NCI-H526 (cell line): ENCODE measurements at regions not wholly inside any gene's neighbourhood (a gene's known extent, or its start where the extent isn't known, plus 50 kb on each side); places are given as distances from the start of the nearest gene placed in this dataset.
"Not testable (repeated sequence)": the region's sequence is repeated elsewhere in the genome, so short reads cannot be mapped to it uniquely, and the experiment has no call there.

Experiments used
- DNase-seq, 2 experiments: peaks; one replicate each; lab custom pipeline; 2025; lab: John Stamatoyannopoulos, UW

GRCh38 chr20:30585244-30585796 lies 672.1 kb upstream of the DEFB115 start:
- peak; percentile 63 to 88 for DNase-seq

DNA sequence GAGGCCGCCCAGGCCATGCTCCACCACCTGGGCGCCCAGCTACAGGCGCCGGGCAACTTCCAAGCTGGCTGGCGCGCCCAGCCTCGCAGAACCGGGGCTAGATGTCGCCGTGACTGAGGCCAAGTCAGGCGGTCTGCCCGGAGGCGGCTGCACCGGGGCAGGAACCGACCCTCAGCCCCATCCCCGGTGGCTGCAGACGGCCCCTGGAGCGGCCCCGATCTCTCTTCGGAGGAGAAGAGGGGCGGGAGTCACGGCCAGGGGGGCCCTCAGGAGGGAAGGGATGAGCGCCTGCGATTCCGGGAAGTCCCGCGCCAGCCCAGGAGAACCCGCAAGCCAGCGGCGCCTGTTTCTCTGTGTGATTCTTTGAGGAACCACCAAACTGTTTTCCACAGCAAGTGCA lies 671.3 kb upstream of the DEFB115 start:
- DNase-seq = peak in 1 of 2 experiments; percentile 13

GRCh38 chr20:30593572-30593971 lies 663.9 kb upstream of the DEFB115 start:
- peak; percentile 9 to 67 for DNase-seq

DNA sequence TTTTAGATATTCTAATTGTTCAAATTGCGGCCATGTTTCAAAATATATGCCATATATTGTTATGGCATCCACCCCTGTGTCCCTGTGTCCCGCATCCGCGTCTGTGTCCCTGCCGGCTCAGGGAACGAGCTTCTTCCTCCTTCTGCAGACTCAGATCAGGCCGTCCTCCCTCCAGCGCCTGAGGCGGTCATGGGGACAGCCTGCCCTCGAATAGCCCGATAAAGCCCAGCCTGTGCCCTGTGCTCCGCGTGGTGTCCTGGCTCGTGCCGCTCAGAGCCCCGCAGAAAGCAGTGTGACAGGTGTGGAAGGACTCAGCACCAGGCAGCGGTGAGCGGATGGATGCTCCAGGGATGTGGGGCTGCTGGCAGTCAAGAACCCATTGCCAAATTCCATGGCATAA lies 663.4 kb upstream of the DEFB115 start:
- DNase-seq = peak in 1 of 2 experiments; percentile 29

DNA sequence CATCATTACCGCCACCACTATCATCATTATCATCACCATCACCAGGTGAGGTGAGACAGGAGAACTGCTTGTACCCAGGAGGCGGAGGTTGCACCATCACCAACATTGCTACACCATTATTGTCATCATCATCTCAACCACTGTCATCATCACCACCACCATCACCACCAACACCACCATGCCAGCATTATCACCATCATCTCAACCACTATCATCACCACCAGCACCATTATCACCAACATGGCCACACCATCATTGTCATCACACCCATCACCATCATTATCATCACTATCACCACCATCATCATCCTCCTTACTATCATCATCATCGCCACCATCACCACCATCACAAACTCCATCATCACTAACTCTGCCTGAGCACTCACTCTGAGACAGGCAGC lies 661.8 kb upstream of the DEFB115 start:
- DNase-seq = no peak

- DNase-seq = not testable (repeated sequence)
Observed at GRCh38 chr20:30597429-30597828, 660.0 kb upstream of the DEFB115 start.

DNA sequence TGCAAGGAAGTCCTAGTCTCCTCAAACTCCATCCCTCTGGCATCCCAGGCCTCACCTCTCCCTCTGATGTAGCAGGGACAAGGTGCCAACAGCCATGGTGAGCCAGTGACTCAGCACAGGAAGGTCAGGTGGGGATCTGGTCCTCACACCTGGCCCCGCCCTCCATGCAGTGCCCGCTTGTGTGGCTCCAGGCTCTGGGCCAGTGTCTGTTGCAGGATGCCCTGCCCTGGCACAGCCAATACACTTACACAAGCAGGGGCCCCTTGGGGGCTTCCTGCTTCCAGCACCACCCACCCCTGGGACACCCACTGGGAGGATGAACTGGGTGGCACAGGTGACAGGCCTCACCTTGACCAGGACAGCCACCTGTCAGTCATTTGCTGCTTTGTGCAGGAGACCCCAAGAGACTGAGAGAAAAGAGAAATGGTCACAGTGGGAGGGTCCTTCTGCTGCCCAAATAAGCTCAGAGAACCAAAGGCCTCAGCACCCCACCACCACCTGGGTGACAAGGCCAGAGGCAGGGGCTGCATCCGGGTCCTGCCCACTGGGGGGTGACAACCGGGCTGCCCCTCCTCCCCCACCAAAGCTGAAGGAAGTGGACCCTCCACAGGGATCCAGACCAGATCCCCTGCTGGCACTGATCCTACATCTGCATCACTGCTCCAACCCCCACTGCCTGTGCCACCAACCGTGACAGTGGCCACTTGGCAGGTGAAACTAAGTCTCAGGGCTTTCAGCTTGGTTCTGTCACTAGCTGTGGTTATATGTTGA lies 658.8 kb upstream of the DEFB115 start:
- no peak for DNase-seq

GRCh38 chr20:30599990-30600389 lies 657.5 kb upstream of the DEFB115 start:
- DNase-seq = no peak

GRCh38 chr20:30601974-30602373 lies 655.5 kb upstream of the DEFB115 start:
- DNase-seq = no peak

DNA sequence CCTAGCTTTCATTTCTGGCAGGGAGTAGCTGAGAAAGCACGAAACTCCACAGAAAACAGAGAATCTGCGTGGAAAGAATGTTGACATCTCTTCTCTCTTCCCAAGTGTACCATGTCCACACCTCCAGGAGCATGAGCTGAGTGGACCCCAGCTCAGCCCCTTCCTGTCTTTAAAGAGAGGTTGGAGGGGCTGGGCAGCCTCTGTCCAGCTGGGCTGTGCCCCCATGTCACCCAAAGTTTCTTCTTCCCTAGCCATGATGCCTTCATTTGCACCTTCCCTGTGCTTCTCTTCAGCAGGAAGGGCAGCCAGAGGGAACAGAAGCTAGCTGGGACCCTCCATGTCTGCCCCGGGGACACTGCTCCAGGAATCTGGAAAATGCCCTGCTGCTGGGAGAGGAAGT lies 655.0 kb upstream of the DEFB115 start:
- DNase-seq = no peak

- no peak for DNase-seq
Observed at GRCh38 chr20:30606990-30607389, 650.5 kb upstream of the DEFB115 start.

GRCh38 chr20:30610029-30610693 lies 647.3 kb upstream of the DEFB115 start:
- DNase-seq = peak in 1 of 2 experiments; percentile 3

DNA sequence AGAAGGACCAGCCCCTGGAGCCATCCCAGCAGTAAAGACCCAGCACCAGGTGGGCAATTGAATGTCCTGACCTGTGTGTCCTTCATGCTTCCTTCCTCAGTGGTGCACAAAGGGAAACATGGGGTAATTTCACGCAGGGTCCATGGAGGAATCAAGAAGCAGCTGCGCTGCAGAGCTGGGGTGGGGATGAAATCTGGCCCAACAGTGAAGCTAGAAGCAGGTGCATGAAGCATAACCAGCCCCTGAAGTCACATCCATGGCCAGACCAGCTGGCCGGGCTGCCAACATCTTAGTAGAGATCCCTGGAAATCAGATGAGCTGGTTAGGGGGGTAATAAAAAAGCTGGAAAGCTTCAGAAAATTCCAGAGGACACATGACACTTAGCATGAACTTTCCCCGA lies 646.7 kb upstream of the DEFB115 start:
- no peak for DNase-seq

GRCh38 chr20:30611239-30611984 lies 646.1 kb upstream of the DEFB115 start:
- DNase-seq = no peak

DNA sequence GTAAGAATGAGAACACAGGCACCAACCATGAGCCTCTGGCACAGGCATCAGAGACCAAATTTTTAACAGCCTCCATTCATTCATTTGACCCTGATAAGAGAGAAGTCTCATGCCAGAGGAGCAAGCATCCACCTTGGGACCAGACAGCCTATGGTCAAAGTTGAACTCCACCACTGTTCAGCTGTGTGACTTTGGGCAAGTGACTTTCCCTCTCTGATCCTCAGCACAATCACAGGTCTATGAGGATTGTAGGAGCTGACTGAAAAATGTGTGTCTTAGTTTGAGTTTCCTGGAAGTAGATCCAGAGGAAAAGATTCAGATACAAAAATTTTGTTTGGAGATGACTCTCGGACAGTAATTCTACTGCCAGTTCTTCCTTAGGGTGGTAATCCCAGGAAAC lies 645.1 kb upstream of the DEFB115 start:
- no peak for DNase-seq

DNA sequence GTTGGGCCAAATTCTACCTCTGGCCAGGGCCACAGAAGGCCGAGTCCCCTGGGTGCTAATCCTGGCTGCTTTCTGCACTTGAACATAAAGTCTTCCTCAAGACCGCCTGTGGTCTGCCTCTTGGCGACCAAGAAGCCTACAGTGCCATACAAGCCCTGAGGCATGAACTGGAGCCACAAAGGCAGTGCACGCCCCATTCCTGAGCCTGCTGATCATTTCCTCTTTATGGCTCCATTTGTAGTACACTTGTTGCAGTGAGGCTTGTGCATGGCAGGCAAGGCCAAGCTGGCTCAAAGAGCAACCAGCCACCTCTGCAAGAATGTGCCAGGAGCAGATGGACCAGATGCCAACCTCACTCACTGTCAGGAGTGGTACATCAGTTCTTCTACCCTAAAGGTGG lies 636.1 kb upstream of the DEFB115 start:
- not testable (repeated sequence) for DNase-seq

GRCh38 chr20:30624310-30624709 lies 633.2 kb upstream of the DEFB115 start:
- not testable (repeated sequence) for DNase-seq

GRCh38 chr20:30629376-30629775 lies 628.1 kb upstream of the DEFB115 start:
- DNase-seq = not testable (repeated sequence)

GRCh38 chr20:30630761-30631160 lies 626.7 kb upstream of the DEFB115 start:
- no peak for DNase-seq

DNA sequence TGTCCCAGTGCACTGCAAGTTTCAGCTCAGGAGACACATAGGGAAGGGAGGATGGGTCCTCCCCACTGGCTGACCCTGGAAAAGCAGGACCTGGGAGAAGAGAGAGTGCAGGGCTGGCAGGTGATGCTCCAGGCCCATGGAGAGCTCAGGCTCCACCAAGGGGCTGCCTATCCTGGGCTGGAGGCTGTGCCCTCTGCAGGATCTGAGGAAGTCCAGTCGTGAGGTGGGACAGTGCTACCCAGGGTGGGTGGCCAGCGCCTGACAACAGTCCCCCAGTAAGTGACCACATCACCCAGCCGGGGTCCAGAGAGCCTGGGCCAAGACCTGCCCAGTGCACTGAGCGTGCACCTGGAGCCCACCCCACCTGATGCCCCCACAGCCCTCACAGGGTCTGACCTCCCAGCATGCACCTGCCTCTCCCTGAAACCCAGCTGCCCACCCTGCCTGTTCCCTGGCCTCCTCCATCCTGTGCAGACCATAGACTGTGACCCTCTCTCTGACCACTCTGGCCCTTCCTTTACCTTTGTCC lies 626.1 kb upstream of the DEFB115 start:
- DNase-seq = not testable (repeated sequence)

DNA sequence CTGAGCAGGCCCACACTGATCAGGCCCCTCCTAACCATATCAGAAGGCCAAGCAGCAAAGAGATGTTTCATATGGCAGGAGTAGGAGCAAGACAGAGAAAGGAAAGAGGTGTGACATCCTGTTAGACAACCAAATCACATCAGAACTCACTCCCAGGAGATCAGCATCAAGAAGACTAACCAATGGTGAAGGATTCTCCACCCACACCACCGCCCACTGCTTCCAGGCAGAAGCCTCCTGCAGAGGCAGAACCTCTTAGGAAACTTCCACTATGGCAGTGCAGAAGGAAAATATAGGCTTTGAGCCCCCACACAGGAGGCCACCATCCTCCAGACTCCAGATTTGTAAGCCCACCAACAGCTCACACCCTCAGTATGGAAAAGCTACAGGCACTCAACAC lies 624.7 kb upstream of the DEFB115 start:
- not testable (repeated sequence) for DNase-seq

- not testable (repeated sequence) for DNase-seq
Observed at GRCh38 chr20:30641522-30641921, 615.9 kb upstream of the DEFB115 start.
